IPS-NIHi7 (cell line): ENCODE measurements at regions not wholly inside any gene's neighbourhood (a gene's known extent, or its start where the extent isn't known, plus 50 kb on each side); places are given as distances from the start of the nearest gene placed in this dataset.
"Not testable (repeated sequence)": the region's sequence is repeated elsewhere in the genome, so short reads cannot be mapped to it uniquely, and the experiment has no call there.

Experiments
- DNase-seq: peaks from one replicate; pipeline ENCODE4 v3.0.0; 2012; ENCODE audit warnings: mixed read lengths; ENCODE audit errors: extremely low spot score

DNA sequence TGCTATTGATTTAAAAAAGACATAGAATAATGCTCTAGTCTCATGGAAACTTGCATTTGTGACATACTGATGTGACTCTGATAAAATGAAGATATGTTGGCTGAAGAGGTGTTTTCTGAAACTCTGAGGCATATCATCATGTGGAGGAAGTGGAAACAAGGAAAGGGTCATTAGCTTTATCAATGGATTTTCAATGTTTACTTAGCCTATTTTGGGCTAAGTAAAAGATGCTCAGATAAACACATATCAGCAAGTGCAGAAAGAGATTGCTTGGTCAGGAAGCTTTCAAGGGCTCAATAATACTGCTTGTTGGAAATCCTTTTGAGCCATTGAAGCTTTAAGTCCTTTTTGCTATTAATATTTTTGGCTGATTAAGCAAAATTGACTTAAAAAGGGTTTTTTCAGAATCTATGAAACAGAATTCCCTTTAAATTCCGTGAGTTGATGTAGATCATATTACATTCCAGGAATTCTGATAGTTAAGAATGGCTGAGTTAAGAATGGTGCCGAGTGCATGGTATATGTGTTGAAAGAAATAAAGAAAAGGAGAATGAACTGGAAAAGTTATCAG, 952.8 kb upstream of the SPRY2 start:
- DNase-seq: no peak

DNA sequence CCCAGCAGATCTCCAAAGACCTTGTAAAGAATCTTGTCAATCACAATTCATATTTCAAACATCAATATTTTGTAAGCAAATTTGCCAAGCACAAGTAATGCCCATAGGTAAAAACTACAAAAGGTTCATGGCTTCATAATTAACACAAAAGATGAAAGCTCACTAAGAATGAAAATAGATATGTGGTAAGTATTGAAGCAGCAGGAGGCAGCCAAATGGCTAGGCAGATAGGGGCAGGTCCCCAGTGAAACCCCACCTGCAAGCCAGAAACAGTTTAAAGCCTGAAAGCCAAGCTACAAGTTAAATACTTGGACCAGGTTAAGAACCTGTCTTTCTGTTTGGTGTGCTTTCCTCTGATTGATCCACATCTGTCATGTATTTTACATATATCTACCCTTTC, 942.6 kb upstream of the SPRY2 start:
- no peak for DNase-seq

DNA sequence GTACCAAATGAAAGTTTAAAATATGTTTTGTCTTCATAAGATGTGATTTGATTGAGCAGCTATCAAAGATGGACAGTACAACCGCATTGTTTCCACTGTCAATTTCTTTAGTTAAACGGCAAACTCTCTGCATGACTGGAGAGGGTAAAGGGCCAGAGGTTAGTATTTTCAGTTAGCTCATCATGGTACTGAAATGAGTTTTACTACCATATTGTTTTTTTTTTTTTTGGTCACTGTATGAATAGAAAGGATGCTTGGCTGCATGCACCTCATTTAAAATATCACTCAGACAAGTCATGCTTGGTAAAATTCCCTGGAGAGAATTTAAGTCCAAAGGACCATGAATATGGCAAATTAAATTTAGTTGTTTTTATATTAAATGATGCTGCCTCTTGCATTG, 942.1 kb upstream of the SPRY2 start:
- no peak for DNase-seq

DNA sequence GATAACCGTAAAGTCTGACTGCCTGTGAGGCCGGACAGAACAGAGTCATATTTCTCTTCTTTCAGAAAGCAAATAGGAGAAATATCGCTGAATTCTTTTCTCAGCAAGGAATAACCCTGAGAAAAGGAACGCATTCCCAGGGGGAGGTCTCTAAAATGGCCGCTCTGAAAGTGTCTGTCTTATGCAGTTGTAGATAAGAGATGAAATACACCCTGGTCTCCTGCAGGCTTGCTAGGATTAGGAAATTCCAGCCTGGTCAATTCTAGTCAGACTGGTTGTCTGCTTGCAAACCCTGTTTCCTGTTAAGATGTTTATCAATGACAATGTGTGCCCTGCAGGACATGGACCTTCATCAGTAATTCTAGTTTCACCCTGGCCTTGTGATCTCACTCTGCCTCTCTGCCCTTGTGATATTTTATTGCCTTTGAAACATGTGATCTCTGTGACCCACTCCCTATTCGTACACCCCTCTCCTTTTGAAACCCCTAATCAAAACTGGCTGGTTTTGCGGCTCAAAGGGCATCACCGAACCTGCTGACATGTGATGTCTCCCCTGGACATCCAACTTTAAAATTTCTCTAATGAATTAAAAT, 934.8 kb upstream of the SPRY2 start:
- no peak for DNase-seq

DNA sequence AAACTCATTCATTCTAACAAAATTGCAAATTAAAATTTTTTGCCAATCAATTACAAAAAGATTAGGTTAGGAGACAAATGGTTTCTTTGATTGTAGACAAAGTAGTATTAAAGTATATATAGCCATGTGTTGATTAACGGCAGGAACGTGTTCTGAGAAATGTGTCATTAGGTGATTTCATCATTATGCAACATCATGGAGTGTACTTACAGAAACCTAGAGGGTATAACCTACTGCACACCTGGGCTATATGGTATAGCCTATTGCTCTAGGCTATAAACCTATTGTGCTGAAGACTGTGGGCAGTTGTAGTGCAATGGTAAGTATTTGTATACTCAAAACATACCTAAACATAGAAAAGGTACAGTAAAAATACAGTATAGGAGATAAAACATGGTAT, 906.8 kb upstream of the SPRY2 start:
- no peak for DNase-seq

DNA sequence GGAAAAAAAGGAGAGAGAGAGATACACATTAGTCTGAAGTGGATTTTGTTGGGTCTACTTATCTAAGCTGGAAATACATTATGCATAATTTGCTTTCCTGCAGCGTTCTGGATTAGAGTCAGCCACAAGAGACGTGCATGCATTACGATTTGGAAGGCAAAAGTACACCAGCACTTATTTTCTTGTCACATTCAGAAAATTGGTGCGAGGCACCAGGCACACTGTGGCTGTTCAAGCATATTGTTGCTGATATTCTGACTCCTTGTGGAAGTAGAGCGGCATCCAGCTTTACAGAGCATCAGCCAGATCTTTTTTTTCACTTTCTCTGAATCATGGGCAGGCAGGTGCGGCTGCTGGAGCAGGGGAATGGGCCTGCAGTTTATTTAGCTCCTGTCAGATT, 905.6 kb upstream of the SPRY2 start:
- no peak for DNase-seq

DNA sequence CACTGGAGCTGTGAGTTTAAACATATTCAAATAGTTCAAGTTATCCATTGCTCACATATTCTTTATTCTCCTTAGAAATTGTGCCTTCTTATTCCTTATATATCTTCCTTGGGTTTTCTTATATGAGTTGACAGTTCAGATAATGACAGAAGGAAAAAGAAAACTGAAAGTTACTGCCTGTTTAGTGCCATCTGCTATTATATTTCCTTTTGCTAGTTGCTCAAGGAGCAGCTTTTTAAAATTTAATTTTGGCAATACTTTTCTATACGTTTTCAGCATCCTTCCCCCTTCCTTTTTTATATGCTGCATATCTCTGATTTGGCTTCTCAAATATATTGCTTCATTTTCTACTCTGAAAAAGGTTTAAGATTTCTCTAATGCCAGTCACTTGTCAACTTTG, 903.1 kb upstream of the SPRY2 start:
- DNase-seq: no peak

DNA sequence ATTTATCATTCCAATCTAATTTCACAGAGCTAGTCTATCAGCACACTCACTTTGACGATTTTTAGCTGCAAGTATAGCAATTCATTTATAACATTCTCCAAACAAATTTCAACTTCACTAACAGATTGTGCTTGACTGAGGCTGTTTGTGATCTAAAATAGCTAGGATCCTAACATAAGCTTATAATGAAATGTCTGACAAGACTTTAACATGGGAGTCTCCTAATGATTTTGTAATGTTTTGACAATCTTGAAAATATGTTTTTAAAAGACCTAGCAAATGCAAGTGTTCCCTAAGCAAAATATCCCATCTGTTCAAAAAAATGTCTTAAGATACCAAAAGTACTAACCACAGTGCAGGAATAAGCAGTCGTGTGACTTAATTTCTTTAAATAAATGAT, 889.5 kb upstream of the SPRY2 start:
- no peak for DNase-seq

DNA sequence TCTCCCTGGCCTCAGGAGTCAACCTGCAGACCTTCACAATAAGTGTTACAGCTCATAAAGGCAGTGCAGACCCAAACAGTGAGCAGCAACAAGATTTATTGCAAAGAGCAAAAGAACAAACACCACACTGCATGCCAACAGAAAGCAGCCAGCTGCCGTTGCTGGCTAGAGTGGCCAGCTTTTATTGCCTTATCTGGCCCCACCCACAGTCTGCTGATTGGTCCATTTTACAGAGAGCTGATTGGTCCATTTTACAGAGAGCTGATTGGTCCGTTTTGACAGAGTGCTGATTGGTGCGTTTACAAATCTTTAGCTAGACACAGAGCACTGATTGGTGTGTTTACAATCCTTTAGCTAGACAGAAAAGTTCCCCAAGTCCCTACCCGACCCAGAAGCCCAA, 885.9 kb upstream of the SPRY2 start:
- DNase-seq: not testable (repeated sequence)

DNA sequence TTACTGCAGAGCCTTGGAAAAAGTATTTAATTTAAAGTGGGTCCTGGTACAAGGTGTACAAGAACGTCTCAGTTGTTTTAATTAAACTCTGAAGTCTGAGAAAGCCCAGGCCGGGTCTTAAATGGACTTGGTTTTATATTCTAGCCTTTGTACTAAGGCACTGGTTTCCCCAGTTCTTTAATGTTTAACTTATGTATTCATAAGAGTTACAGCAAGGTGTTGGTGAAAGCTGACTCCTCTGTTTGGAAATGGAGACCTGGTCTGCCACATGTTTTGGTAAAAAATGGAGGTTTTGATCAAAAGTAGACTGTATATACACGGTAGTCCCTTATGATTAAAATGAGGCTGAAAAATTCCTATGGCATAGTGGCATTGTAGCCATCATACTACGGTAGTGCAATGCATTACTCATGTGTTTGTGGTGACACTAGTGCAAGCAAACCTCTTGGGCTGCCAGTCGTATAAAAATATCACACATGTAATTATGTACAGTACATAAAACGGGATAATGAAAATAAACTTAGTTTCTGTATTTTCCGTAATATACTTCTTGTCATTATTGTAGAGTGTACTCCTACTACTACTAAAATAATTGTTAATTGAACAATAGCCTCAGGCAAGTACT, 883.4 kb upstream of the SPRY2 start:
- no peak for DNase-seq

DNA sequence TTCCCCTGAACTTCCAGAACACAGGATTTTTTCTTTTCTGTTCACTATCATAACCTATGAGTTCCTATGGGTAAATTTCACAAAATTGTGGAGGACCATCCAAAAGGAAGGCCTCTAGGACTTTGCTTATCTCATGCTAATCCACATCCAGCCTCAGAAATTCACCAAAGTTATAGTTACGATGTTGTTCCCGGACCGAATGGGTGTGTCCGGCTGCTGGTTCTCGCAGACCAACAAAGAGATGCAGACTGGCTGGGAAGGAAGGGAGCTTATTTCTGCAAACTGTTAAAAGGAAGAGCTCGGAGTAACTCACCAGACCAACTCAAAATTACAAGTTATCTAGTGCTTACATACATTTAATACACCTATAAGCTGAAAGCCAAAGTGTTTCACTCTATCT, 882.9 kb upstream of the SPRY2 start:
- DNase-seq: no peak

DNA sequence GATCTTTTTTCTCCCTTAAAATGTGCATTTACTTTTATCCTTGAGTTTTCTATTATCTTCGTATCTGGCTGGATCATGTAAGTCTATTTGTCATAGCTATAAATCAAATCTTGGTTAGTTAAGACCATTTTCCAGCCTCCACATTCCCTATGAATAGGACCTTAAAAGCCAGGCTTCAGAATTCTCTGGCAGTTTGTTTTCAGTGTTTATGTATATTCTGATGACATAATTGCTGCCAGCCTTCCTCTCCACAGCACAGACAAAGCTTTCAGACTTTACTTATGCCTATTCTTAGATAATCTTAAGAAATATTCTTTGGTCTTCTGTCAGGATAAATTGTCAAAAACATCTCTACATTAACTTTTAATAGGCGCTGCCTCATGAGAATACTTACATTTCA, 870.8 kb upstream of the SPRY2 start:
- DNase-seq: no peak

DNA sequence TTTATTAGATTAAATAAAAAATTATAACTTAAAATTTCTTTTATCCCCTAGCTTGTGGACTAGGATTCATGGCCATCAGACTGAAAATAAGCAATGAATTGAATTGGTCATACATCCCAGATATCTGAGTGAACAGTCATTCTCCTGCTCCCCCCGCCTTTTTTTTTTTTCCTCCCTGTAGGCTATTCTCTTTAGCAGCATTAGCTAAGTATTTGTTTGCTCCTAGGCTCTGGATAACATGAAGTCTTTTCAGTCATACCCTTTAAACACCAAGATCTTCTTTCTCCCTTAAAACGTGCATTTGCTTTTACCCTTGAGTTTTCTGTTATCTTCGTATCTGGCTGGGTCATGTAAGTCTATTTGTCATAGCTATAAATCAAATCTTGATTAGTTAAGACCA, 866.7 kb upstream of the SPRY2 start:
- DNase-seq: no peak

DNA sequence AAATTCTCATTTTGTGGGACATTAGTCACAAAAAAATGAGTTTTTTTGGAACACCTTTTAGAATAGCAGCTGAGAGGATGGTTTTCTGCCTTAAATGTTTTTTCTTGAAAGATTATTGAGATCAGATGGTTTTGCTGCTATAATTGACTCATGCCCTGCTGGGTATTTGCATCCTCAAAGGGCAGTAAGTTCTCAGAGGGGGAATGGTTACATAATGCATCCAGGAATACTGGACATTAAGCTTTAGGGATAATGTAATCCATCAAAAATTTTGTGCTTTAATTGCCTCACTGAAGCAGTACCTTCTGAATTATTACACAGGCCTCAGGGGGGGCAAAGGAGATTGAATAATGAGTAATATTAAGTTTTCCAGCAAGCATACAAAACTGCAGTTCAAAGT, 866.3 kb upstream of the SPRY2 start:
- no peak for DNase-seq

DNA sequence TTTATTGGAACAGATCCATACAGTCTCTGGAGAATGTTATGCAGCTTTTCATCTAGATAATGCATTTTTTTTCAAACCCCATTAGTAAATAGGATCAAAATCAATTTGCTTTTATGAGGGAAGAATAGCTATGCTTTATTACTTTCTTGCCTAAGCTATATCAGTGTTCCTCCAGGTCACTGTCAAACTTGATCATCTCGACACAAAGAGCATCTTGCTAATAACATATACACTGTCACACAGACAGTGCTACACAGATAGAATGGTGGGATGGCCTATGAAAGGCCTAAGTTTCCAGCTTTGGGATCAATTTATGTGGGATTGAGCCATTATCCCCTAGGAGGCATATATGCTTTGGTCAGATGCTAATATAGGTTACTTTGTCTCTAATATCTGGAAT, 862.9 kb upstream of the SPRY2 start:
- DNase-seq: no peak

DNA sequence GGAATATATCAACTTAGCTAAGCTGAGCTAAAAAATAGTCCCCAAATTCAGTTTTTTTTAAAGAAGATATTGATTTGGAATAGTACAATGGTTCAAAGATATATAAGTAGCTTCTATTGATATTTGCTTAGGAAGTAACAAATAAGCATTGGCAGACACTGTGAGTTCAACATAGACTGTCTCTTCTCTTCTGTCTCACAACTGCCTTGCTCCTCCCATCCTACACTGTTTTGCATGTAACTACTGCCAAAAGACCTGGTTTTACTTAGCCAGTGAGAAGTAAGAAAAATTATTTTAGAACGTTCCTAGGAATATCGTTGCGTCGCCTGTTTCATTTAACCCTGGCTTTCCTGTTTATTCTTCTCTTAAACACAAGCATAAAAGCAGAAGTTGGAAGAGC, 859.0 kb upstream of the SPRY2 start:
- DNase-seq: no peak

DNA sequence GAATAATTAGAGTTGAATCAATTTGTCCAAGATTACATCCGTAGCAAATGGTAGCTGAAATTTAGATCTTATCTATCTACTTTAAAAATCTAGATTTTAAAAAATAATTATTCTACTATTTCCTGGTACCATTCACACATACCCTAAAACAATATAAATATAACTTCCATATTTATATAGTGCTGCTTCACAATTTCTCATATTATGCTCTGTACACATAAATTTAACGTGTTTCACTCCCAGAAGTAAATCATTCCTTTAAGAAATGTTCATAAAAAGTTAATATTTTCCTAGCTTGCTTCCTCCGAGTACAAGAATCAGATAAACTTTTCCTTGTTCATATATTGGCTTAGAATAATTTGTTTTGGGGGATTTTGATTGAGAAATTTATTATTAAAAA, 857.0 kb upstream of the SPRY2 start:
- DNase-seq: no peak

DNA sequence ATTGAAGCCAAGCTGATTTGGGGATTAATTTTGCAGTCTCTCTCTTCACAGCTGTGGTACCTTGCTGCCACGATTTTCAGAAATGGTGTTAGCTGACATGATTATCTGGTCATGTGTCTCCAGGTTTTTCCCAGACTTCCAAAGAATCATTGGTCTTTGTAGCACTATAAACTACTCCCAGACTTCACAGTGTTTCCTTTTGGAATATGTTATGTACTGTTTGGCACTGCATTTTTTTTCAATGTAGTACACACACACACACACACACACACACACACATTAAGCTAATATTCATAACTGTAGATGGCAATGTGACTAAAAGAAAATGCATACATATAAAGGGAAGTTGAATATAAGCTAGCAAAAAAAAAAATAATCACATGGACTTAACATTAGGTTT, 856.6 kb upstream of the SPRY2 start:
- DNase-seq: no peak

DNA sequence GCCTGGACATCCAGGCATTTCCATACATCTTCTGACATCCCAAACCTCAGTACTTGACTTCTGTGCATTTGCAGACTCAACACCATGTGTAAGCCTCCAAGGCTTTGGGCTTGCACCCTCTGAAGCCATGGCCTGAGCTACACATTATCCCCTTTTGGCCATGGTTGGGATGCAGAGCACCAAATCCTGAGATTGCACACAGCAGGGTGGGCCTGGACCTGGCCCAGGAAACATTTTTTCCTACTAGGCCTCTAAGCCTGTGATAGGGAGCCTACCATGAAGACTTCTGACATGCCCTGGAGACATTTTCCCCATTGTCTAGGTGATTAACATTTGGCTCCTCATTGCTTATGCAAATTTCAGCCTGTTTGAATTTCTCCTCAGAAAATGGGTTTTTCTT, 853.4 kb upstream of the SPRY2 start:
- no peak for DNase-seq

DNA sequence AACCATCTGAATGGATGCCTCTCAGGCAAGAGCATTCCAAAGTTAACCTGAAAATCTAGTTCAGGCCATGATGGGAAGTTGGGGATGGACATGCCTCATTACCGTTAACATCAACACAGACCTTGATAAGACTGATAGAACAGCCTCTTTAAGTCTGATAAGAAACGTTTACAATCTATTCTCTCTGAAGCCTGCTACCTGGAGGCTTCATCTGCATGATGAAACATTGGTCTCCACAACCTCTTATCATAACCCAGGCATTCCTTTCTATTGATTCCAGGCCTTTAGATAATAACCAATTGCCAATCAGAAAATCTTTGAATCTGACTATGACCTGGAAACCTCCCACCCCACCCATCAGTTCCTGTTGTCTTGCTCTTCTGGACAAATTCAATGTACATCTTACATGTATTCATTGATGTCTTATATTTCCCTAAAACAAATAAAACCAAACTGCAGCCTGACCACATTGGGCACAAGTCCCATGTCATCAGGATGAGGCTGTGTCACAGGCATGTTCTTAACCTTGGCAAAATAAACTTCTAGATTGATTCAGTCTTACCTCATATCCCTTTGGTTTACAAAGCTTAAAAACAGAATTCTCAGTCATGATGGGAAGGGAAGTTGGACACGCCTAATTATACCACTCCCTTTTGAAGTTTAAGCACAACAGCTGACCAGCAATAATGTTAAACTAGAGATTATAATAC, 843.8 kb upstream of the SPRY2 start:
- no peak for DNase-seq

DNA sequence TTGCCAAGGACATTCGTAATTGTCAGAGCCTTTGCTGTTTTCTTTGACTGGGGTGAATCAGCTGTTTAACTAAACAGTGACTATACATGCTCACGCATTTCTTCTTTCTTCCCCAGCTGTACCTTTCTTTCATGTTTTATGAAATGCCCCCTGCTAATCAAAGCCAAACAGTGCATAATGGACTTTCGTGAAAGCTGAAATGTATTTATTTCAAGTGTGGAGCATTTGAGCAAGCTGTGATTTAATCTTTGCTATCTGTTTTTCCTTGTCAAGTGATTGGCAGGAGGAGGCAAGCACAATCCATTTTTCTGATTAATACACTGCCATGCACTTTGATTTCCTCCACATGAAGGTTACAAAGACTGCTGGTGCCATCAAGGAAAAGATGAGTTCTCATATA, 831.7 kb upstream of the SPRY2 start:
- no peak for DNase-seq

DNA sequence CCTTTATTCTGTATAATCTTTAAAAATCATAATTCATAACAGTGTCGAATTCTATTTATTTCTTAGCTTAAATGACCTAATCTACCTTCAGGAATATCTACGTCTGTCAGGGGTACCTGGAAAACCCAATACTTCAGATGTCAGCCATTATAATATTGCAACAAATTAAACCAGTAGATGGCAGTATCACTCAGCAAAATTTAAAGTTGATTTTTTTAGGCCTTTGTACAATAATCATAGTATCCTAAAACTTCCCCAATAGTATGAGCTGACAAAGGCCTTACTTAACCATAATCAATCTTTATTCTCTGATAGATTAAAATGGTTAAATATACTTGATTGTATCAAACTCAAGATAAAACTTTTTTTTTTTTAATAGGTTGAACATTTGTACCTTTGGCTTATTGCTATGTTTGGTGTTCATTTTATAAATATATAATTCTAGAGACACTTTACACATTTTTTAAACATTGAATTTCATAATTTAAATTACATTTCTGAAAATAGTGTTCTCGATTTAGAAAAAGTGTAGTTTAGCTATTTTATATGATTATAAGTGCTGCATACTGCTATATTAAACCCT, 830.2 kb upstream of the SPRY2 start:
- DNase-seq: no peak

DNA sequence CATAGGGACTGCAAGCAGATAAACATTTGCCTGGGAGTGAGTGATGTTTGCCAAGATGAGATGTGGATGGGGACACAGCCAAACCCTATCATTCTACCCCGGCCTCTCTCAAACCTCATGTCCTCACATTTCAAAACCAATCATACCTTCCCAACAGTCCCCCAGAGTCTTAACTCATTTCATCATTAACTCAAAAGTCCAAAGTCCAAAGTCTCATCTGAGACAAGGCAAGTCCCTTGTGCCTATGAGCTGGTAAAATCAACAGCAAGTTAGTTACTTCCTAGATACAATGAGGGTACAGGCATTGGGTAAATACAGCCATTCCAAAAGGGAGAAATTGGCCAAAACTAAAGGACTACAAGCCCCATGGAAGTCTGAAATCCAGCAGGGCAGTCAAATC, 822.9 kb upstream of the SPRY2 start:
- not testable (repeated sequence) for DNase-seq
